Prostate gland (tissue), 2 donors: ENCODE measurements at regions not wholly inside any gene's neighbourhood (a gene's known extent, or its start where the extent isn't known, plus 50 kb on each side); places are given as distances from the start of the nearest gene placed in this dataset.

Experiments used
- CTCF ChIP-seq, 4 experiments: fragments of 200-600 bp in 2 of 4; fragments of 450-650 bp in 2 of 4; sonication (generic) in 2 of 4; IDR thresholded peaks; 1 replicate in 3 of 4; 2 replicates in 1 of 4; pipeline ENCODE4 v1.5.1; 2016 to 2019; ENCODE audit warnings: antibody characterized with exemption in 4 of 4, mild to moderate bottlenecking in 2 of 4, moderate library complexity in 2 of 4
- POLR2A ChIP-seq: fragments of 450-650 bp; IDR thresholded peaks from one replicate; pipeline ENCODE4 v1.6.1; 2016; ENCODE audit warnings: antibody characterized with exemption, mild to moderate bottlenecking
- POLR2AphosphoS5 ChIP-seq: sonication (generic); formaldehyde crosslinking; IDR thresholded peaks from one replicate; pipeline ENCODE4 v1.6.1; 2017; ENCODE audit warnings: antibody characterized with exemption

GRCh38 chr6:134106702-134107101 lies 54.3 kb upstream of the SLC2A12 start:
- TF ChIP-seq CTCF (IDR thresholded peaks at IDR 0.05), result no peak
- TF ChIP-seq POLR2A, result no peak
- TF ChIP-seq POLR2AphosphoS5, result no peak
